Renal cortex interstitium (tissue), 11 donors: ENCODE measurements at regions not wholly inside any gene's neighbourhood (a gene's known extent, or its start where the extent isn't known, plus 50 kb on each side); places are given as distances from the start of the nearest gene placed in this dataset.
"Not testable (repeated sequence)": the region's sequence is repeated elsewhere in the genome, so short reads cannot be mapped to it uniquely, and the experiment has no call there.

Experiments
- DNase-seq, 11 donors: peaks; one replicate each; pipeline ENCODE4 v3.0.0-alpha.2; 2013; ENCODE audit warnings: low read depth in 9 of 11, low spot score in 4 of 11; ENCODE audit errors: extremely low read depth in 1 of 11

- DNase-seq: no peak
Observed at GRCh38 chr13:50645092-50645491, 198.4 kb downstream of the DLEU7 start.

DNA sequence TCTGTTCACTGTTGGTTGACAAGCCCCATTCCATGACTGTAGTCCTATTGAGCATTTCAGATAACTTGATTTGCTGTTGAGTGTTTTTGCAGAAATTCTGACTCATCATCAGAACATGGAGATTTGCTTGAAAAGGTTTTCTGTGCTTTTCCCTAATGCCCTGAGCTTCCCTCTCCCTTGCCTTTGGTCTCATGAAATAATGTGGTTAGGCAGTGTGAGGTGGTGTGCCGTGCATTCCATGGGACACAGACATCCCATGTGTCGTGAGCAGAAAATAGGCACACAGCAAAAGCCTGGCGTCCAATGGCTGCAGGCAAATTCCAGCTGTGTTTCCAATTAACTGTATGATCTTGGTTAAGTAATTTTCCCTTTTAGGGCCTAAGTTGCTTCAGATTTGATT lies 197.4 kb downstream of the DLEU7 start:
- no peak for DNase-seq

DNA sequence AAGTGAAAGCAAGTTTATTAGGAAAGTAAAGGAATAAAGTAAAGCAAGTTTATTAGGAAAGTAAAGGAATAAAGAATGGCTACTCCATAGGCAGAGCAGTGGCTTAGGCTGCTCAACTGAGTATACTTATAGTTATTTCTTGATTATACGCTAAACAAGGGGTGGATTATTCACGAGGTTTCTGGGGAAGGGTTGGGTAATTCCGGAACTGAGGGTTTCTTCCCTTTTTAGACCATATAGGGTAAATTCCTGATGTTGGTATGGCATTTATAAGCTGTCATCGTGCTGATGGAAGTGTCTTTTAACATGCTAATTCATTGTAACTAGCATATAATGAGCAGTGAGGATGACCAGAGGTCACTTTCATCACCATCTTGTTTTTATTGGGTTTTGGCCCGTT lies 194.3 kb downstream of the DLEU7 start:
- no peak for DNase-seq

DNA sequence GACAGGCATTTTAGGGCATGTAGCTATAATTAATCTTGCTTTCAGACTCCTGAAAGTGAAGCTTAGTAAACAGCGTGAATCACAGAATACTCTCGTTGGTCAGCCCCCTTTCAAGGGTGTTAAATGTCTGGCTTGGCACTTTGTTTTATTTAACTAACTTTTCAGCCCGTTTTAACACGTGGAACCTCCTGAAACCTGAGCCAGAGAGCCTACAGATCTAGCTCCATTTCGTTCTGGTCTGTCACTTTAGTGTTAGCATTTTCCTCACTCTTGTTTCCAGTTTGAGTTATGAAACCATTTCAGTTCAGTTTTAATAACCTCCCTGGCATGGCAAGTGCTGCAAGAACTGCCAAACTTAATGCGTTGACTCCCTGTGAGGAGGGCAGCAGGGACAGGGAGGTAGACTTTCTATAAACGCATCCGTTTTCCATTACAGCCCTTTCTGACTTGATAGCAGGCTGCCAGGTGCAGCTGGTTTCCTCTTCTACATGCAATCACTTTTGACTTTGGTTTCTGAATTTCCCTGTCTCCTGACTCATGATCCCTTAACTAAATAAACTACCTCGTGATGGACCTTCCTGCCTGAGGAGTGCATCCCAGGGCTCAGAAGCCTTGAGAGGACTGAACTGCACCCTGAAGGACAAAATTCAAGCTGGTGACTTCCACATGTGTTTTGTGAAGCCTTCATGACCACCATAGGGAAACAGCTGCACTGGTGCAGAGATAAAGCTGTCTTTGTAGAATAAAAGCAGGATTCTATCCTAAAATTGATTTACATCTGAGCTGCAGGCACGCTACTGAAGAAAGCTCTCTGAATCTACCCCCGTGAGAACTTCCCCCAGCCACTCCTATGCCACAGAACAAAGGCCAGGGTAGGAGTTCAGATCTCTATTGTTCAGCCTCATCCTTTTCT lies 192.6 kb downstream of the DLEU7 start:
- DNase-seq: peak in 9 of 11 donors; percentile 15 to 61 (median 31)

DNA sequence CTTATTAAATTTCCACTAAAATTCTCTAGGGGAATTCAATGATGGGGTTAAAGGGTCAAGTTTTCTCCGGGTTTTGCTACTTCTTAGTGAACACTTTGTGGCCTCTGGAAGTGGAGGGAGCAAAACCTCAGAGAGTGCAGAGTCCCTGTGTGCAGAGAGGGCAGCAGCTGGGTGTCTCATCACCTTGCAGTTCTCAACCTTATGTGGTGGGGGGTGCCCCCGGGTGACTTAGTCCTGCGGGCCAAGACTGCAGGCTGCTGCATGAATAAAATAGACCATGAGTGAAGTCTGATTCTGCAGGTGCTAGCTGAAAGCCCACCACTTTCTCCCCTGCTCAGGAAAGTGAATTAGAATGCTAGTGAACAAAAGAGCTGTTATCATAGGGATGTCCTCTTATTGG lies 191.6 kb downstream of the DLEU7 start:
- no peak for DNase-seq

DNA sequence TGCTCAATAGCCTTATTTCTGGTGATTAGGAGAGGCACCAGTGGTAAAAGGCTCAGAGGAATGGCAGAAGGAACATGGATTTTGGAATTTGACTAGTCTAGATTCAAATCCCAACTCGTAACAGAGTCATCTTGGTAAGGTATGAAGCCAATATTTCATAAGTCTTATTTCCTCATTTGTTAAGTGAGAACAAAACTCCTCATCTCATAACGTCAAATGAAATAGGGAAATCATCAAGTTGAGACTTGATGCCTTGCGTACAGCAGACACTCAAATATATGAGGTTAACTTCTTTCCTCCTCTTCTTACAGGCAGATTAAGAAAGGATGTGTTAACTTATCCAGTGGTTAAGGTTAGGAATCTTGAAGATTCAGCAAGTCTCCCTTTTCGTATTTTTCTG lies 189.2 kb downstream of the DLEU7 start:
- DNase-seq: no peak

GRCh38 chr13:50661881-50662280 lies 181.6 kb downstream of the DLEU7 start:
- not testable (repeated sequence) for DNase-seq

GRCh38 chr13:50664951-50665350 lies 178.5 kb downstream of the DLEU7 start:
- no peak for DNase-seq

- DNase-seq: no peak
Observed at GRCh38 chr13:50668049-50668448, 175.4 kb downstream of the DLEU7 start.

DNA sequence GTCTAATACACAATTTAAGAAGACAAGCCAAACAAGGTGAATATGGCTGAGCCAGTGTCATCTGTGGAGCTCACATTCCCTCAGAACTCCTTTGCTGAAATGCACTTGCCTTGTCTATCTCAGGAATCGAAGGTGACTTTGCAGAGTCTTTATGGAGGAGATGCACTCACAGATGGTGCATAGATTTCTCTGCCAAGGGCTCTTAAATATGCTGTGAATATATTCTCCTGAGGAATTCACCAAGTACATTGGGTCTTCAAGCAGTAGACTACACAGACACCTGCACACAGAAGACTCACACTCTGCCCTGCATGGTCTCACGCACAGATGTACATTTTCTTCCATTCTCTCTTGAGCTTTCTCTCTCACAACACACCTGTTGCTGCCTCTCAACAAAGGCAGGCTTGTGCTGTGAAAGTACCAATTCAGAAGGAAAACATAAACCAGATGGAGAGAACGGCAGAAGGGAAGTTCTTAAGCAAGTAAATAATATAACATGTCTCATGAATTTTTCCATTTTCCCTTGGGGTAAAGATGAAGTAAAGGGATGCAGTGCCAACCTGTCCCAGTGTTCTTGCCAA lies 174.7 kb downstream of the DLEU7 start:
- DNase-seq: no peak

GRCh38 chr13:50670272-50670671 lies 173.2 kb downstream of the DLEU7 start:
- no peak for DNase-seq

DNA sequence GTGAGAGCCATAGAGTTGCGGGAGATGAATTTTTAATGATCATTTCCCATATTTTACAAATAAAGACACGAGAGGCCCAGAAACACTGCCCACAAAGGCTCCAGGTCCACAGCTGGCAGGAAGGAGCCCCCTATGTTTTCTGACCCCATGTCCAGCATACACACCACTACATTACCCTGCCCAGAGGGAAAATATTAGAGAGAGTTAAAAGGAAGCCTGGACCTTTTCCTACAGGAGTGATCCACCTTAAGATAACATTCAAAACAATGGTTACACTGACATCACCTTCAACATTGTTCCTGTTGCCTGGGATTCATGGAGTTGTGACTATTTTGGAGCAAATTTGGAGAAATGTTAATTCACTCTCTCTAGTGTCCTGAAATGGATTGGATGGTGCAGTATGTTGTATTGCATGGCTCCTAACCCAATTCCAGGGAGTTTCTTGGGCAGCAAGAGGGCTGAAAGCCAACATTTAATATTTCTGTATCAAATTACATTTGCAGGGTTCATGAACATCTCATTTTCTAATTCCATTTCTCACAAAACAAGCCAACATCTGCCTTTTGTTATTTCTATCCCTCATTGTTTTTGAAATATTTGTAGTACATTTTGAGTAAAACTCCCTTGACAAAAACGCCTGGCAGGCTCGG lies 172.5 kb downstream of the DLEU7 start:
- no peak for DNase-seq

DNA sequence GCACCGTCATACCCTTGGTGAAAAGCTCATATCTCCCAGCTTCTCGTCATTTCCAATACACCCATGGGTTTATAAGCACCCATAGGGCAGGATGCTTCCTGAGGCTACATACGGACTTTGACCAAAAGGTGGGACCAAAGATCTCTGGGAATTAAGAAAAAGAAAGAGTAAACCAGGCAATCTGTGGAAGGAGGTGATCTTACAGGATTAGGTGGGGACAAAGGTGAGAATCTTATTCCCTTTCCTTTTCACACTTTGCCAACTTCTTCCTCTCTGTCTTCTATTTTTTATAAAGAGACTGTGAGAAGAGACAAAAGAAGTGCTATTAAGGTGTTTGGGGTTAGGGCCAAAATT lies 172.0 kb downstream of the DLEU7 start:
- DNase-seq: no peak

DNA sequence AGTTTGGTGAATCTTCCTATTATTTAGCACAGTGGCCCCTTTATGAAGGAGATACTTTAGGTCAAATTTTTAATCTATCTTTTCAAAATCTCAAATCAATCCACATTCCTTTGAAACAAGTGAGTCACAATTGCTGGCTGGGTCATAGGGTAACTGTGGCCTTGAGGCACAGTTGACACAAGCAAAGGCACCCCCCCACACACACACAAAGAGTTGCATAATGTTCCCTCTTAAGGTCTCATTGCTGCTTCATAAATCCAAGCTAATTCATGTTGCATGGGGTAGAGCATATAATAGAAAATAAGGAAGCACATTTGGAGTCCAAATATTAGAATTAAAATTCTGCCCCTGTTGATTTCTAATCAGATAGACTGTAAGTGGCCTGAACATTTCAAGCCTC lies 171.5 kb downstream of the DLEU7 start:
- DNase-seq: no peak

GRCh38 chr13:50675651-50676050 lies 167.8 kb downstream of the DLEU7 start:
- no peak for DNase-seq

- DNase-seq: no peak
Observed at GRCh38 chr13:50676602-50677001, 166.9 kb downstream of the DLEU7 start.

GRCh38 chr13:50677258-50677657 lies 166.2 kb downstream of the DLEU7 start:
- DNase-seq: no peak

GRCh38 chr13:50677687-50678463 lies 165.6 kb downstream of the DLEU7 start:
- no peak for DNase-seq

DNA sequence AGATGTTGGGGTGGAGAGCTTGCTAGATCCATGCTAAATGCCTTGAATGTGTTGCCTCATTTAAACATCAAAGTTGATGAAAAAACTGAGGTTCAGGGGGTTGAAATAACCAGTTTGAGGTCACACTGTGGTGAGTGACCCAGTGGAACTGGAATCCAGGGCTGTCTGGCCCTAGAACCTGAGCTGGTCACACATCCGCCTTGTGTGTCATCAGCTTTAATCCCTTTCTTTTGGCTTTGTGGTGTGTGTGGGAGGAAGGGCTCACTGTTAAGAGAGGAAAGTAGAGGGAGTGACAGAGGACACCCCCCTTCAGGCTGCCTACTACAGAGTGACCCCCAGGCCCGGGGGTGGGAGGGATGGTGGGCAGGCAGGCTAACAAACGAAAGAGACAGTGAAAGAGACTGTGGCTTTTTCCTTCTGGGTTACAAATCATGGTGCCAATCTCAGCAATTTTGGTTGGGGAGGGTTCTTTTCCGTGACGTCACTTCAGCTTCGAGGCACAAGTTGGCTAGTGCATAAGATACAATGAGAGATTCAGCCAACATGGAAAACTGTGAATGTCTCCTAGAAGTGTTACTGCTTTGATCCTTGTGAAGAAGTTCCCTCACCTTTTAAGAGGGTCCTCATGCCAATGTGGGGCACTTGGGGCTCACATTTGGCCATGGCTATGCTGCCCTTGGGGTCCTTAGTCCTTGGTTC lies 164.9 kb downstream of the DLEU7 start:
- DNase-seq: no peak
